GM21529 (cell line): ENCODE measurements at regions not wholly inside any gene's neighbourhood (a gene's known extent, or its start where the extent isn't known, plus 50 kb on each side); places are given as distances from the start of the nearest gene placed in this dataset.

ENCODE experiments used
- ATAC-seq: cut with Tn5 transposase; IDR thresholded peaks from one replicate; pipeline ENCODE4 v1.9.1; 2021; ENCODE audit not compliant: unreplicated experiment

GRCh38 chr2:144695657-144696056, 175.7 kb upstream of the ZEB2 start:
- ATAC-seq = no peak

- no peak for ATAC-seq
Observed at GRCh38 chr2:144694456-144694855, 174.5 kb upstream of the ZEB2 start.

GRCh38 chr2:144693179-144693578, 173.3 kb upstream of the ZEB2 start:
- no peak for ATAC-seq

- ATAC-seq = no peak
Observed at GRCh38 chr2:144692661-144693060, 172.7 kb upstream of the ZEB2 start.

- ATAC-seq = no peak
Observed at GRCh38 chr2:144690771-144691170, 170.9 kb upstream of the ZEB2 start.

- ATAC-seq = no peak
Observed at GRCh38 chr2:144686518-144687215, 166.7 kb upstream of the ZEB2 start.

GRCh38 chr2:144683966-144684365, 164.0 kb upstream of the ZEB2 start:
- ATAC-seq = no peak

- ATAC-seq = no peak
Observed at GRCh38 chr2:144683107-144683753, 163.3 kb upstream of the ZEB2 start.

- no peak for ATAC-seq
Observed at GRCh38 chr2:144682248-144682647, 162.3 kb upstream of the ZEB2 start.

- no peak for ATAC-seq
Observed at GRCh38 chr2:144681389-144681788, 161.5 kb upstream of the ZEB2 start.

GRCh38 chr2:144679942-144680341, 160.0 kb upstream of the ZEB2 start:
- ATAC-seq = no peak

- ATAC-seq = no peak
Observed at GRCh38 chr2:144678736-144679135, 158.8 kb upstream of the ZEB2 start.

- ATAC-seq = no peak
Observed at GRCh38 chr2:144675731-144676130, 155.8 kb upstream of the ZEB2 start.

GRCh38 chr2:144675331-144675730, 155.4 kb upstream of the ZEB2 start:
- ATAC-seq = no peak

- ATAC-seq = no peak
Observed at GRCh38 chr2:144674071-144674470, 154.2 kb upstream of the ZEB2 start.

GRCh38 chr2:144673456-144673855, 153.5 kb upstream of the ZEB2 start:
- ATAC-seq = no peak

GRCh38 chr2:144671695-144672455, 152.0 kb upstream of the ZEB2 start:
- ATAC-seq = no peak

- ATAC-seq = no peak
Observed at GRCh38 chr2:144670738-144671137, 150.8 kb upstream of the ZEB2 start.

- ATAC-seq = no peak
Observed at GRCh38 chr2:144670080-144670479, 150.2 kb upstream of the ZEB2 start.

GRCh38 chr2:144669196-144669987, 149.5 kb upstream of the ZEB2 start:
- no peak for ATAC-seq

GRCh38 chr2:144668493-144669110, 148.7 kb upstream of the ZEB2 start:
- no peak for ATAC-seq
